Type B pancreatic cell (in vitro differentiated cells): ENCODE measurements at regions not wholly inside any gene's neighbourhood (a gene's known extent, or its start where the extent isn't known, plus 50 kb on each side); places are given as distances from the start of the nearest gene placed in this dataset.
A peak's percentile ranks its signal among the peaks of the same experiment; 100 is the strongest.

Source experiments
- DNase-seq: peaks from one replicate; pipeline ENCODE4 v3.0.0; 2021; ENCODE audit warnings: mixed read lengths; ENCODE audit not compliant: unreplicated experiment; ENCODE audit errors: extremely low spot score
- H3K27ac Mint-ChIP-seq: 2 replicates; pipeline ENCODE4 v1.8.0; 2021; ENCODE audit warnings: mild to moderate bottlenecking, mixed read lengths
- H3K27me3 Mint-ChIP-seq: 2 replicates; pipeline ENCODE4 v1.8.0; 2021; ENCODE audit warnings: mixed read lengths
- H3K36me3 Mint-ChIP-seq: 2 replicates; pipeline ENCODE4 v1.8.0; 2021; ENCODE audit warnings: mixed read lengths
- H3K4me1 Mint-ChIP-seq: one replicate; pipeline ENCODE4 v1.8.0; 2021; ENCODE audit warnings: mixed read lengths; ENCODE audit not compliant: unreplicated experiment
- H3K4me3 Mint-ChIP-seq: 2 replicates; pipeline ENCODE4 v1.8.0; 2021; ENCODE audit warnings: mild to moderate bottlenecking, mixed read lengths
- H3K9me3 Mint-ChIP-seq: 2 replicates; pipeline ENCODE4 v1.8.0; 2021; ENCODE audit warnings: mixed read lengths
- CTCF ChIP-seq: fragments of 200-600 bp; sonication (generic); conservative IDR thresholded peaks from 2 replicates; pipeline ENCODE4 v1.5.0; 2021; ENCODE audit warnings: antibody characterized with exemption, mild to moderate bottlenecking

- H3K4me3 Mint-ChIP-seq, result no peak overlapping the region
- no peak for TF ChIP-seq CTCF
- DNase-seq, result no peak
- no peaks in the 10 kb centered on the region for H3K4me1 Mint-ChIP-seq
- no peaks in the 10 kb centered on the region for H3K9me3 Mint-ChIP-seq
- H3K27ac Mint-ChIP-seq, result no peak overlapping the region
- no peaks in the 10 kb centered on the region for H3K36me3 Mint-ChIP-seq
- H3K27me3 Mint-ChIP-seq, result no peaks in the 10 kb centered on the region
These were observed 1302.5 kb upstream of the TENM3 start for GRCh38 chr4:180940680-180941079.

GRCh38 chr4:180942367-180942916, 1300.8 kb upstream of the TENM3 start:
- Mint-ChIP-seq H3K27me3 (no peaks in the 10 kb centered on the region), H3K4me1 (no peaks in the 10 kb centered on the region), H3K36me3 (no peaks in the 10 kb centered on the region), H3K9me3 (no peaks in the 10 kb centered on the region), H3K27ac (no peak overlapping the region), H3K4me3 (no peak overlapping the region)
- TF ChIP-seq CTCF, result no peak
- DNase-seq, result no peak

GRCh38 chr4:180946188-180946587, 1297.0 kb upstream of the TENM3 start:
- Mint-ChIP-seq H3K4me3 (no peak overlapping the region), H3K9me3 (no peaks in the 10 kb centered on the region), H3K27ac (no peak overlapping the region), H3K4me1 (no peaks in the 10 kb centered on the region), H3K36me3 (no peaks in the 10 kb centered on the region), H3K27me3 (no peaks in the 10 kb centered on the region)
- DNase-seq, result no peak
- no peak for TF ChIP-seq CTCF

GRCh38 chr4:180947425-180947824, 1295.8 kb upstream of the TENM3 start:
- DNase-seq, result no peak
- Mint-ChIP-seq H3K4me1 (no peaks in the 10 kb centered on the region), H3K9me3 (no peaks in the 10 kb centered on the region), H3K4me3 (no peak overlapping the region), H3K27ac (no peak overlapping the region), H3K36me3 (no peaks in the 10 kb centered on the region), H3K27me3 (no peaks in the 10 kb centered on the region)
- peak; percentile 61 for TF ChIP-seq CTCF

GRCh38 chr4:180949424-180950213, 1293.6 kb upstream of the TENM3 start:
- TF ChIP-seq CTCF, result no peak
- Mint-ChIP-seq H3K9me3 (no peaks in the 10 kb centered on the region), H3K27me3 (no peaks in the 10 kb centered on the region), H3K4me1 (no peaks in the 10 kb centered on the region), H3K4me3 (no peak overlapping the region), H3K27ac (no peak overlapping the region), H3K36me3 (no peaks in the 10 kb centered on the region)
- no peak for DNase-seq
